Cardiac muscle cell (in vitro differentiated cells and primary cell): ENCODE measurements at regions not wholly inside any gene's neighbourhood (a gene's known extent, or its start where the extent isn't known, plus 50 kb on each side); places are given as distances from the start of the nearest gene placed in this dataset.

Experiments used
- DNase-seq, 2 donors: peaks; one replicate each; pipeline versions ENCODE4 v3.0.0 to v3.0.0-alpha.2; 2010 to 2017; ENCODE audit warnings: low read depth in 1 of 2, low spot score in 1 of 2
- H3K27ac ChIP-seq: fragments of 200-600 bp; sonication (generic); 2 replicates; pipeline ENCODE4 v1.5.1; 2016
- H3K27me3 ChIP-seq: fragments of 200-600 bp; sonication (generic); 2 replicates; pipeline ENCODE4 v1.6.0; 2016; ENCODE audit warnings: control low read depth
- H3K36me3 ChIP-seq: fragments of 200-600 bp; sonication (generic); 2 replicates; pipeline ENCODE4 v1.5.1; 2016; ENCODE audit warnings: control low read depth
- H3K4me1 ChIP-seq: fragments of 200-600 bp; sonication (generic); 2 replicates; pipeline ENCODE4 v1.8.1; 2017; ENCODE audit warnings: low read depth, mild to moderate bottlenecking, mixed run types
- H3K4me3 ChIP-seq: fragments of 200-600 bp; sonication (generic); 2 replicates; pipeline ENCODE4 v1.5.1; 2016; ENCODE audit warnings: mild to moderate bottlenecking
- H3K9me3 ChIP-seq: fragments of 200-600 bp; sonication (generic); 2 replicates; pipeline ENCODE4 v1.5.1; 2017; ENCODE audit warnings: low read depth, mild to moderate bottlenecking, control low read depth
- TF ChIP-seq, protein P1 (sequence below): IDR thresholded peaks from 2 replicates; pipeline ENCODE4 v1.5.1; 2012; ENCODE audit warnings: low read depth, mild to moderate bottlenecking, low read length

- DNase-seq, result no peak
- Histone ChIP-seq H3K4me3 (no peak overlapping the region), H3K27ac (no peak overlapping the region), H3K36me3 (no peaks in the 10 kb centered on the region), H3K9me3 (no peaks in the 10 kb centered on the region), H3K4me1 (peaks cover 6% of the 10 kb centered on the region), H3K27me3 (no peaks in the 10 kb centered on the region)
- TF ChIP-seq, protein P1, sequence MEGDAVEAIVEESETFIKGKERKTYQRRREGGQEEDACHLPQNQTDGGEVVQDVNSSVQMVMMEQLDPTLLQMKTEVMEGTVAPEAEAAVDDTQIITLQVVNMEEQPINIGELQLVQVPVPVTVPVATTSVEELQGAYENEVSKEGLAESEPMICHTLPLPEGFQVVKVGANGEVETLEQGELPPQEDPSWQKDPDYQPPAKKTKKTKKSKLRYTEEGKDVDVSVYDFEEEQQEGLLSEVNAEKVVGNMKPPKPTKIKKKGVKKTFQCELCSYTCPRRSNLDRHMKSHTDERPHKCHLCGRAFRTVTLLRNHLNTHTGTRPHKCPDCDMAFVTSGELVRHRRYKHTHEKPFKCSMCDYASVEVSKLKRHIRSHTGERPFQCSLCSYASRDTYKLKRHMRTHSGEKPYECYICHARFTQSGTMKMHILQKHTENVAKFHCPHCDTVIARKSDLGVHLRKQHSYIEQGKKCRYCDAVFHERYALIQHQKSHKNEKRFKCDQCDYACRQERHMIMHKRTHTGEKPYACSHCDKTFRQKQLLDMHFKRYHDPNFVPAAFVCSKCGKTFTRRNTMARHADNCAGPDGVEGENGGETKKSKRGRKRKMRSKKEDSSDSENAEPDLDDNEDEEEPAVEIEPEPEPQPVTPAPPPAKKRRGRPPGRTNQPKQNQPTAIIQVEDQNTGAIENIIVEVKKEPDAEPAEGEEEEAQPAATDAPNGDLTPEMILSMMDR, result no peak
Measured at GRCh38 chr5:39500551-39501175, 75.9 kb upstream of the DAB2 start.

GRCh38 chr5:39498278-39498952 lies 73.6 kb upstream of the DAB2 start:
- H3K4me3 ChIP-seq, result no peak overlapping the region
- no peaks in the 10 kb centered on the region for H3K9me3 ChIP-seq
- H3K4me1 ChIP-seq, result peaks cover 6% of the 10 kb centered on the region
- H3K27ac ChIP-seq, result no peak overlapping the region
- H3K27me3 ChIP-seq, result no peaks in the 10 kb centered on the region
- DNase-seq, result peak in 1 of 2 donors; percentile 58
- TF ChIP-seq, protein P1, result no peak
- H3K36me3 ChIP-seq, result no peaks in the 10 kb centered on the region

DNA sequence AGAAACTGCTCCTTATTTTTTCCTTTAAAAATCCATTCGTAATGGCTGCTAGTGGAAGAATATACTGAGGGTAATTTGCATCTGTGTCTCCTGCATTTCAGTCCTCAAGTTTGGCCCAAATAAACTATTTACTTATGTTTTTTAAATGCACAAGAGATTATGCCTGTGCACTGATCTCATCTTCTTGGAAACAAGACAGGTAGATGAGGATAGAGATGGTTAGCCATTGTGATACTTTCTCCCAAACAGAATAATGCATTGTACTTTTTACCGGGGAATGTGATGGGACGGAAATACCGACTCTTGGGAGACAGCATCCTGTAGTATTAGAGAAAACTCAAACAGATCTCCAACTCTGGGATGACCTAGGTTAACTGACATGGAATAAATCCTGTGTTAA lies 72.5 kb upstream of the DAB2 start:
- H3K9me3 ChIP-seq, result no peaks in the 10 kb centered on the region
- no peaks in the 10 kb centered on the region for H3K27me3 ChIP-seq
- H3K4me3 ChIP-seq, result no peak overlapping the region
- no peaks in the 10 kb centered on the region for H3K36me3 ChIP-seq
- peaks cover 6% of the 10 kb centered on the region for H3K4me1 ChIP-seq
- TF ChIP-seq, protein P1, result no peak
- no peak overlapping the region for H3K27ac ChIP-seq
- DNase-seq, result no peak

- H3K9me3 ChIP-seq, result no peaks in the 10 kb centered on the region
- H3K27ac ChIP-seq, result no peak overlapping the region
- no peak overlapping the region for H3K4me3 ChIP-seq
- no peaks in the 10 kb centered on the region for H3K27me3 ChIP-seq
- H3K4me1 ChIP-seq, result no peaks in the 10 kb centered on the region
- no peak for DNase-seq
- H3K36me3 ChIP-seq, result no peaks in the 10 kb centered on the region
- TF ChIP-seq, protein P1, result no peak
Measured at GRCh38 chr5:39495227-39495626, 70.4 kb upstream of the DAB2 start.

GRCh38 chr5:39494534-39494933 lies 69.8 kb upstream of the DAB2 start:
- no peak for DNase-seq
- no peak overlapping the region for H3K4me3 ChIP-seq
- no peaks in the 10 kb centered on the region for H3K27me3 ChIP-seq
- no peaks in the 10 kb centered on the region for H3K9me3 ChIP-seq
- no peak overlapping the region for H3K27ac ChIP-seq
- H3K4me1 ChIP-seq, result no peaks in the 10 kb centered on the region
- no peaks in the 10 kb centered on the region for H3K36me3 ChIP-seq
- TF ChIP-seq, protein P1, result no peak
